ENCODE measurements at regions not wholly inside any gene's neighbourhood (a gene's known extent, or its start where the extent isn't known, plus 50 kb on each side); places are given as distances from the start of the nearest gene placed in this dataset.

- Histone ChIP-seq H3K36me3 (no peaks in the 10 kb centered on the region), H3K4me3 (no peak overlapping the region), H3K27ac (no peak overlapping the region), H3K9me3 (no peaks in the 10 kb centered on the region), H3K27me3 (no peaks in the 10 kb centered on the region), H3K4me1 (no peaks in the 10 kb centered on the region)
- DNase-seq (ENCODE audit: extremely low spot score in 2 of 2): peak in 1 of 2 donors; percentile 67
- intact Hi-C loops (cut with DNase I): no loop called here
- TF ChIP-seq POLR2A (IDR thresholded peaks at IDR 0.05) (no peak), POLR2AphosphoS5 (IDR thresholded peaks at IDR 0.05; ENCODE audit: insufficient read depth in 1 of 2, low read depth in 1 of 2) (no peak), CTCF (IDR thresholded peaks at IDR 0.05) (no peak)
These were observed 443.6 kb upstream of the CDH5 start for GRCh38 chr16:65922923-65923322.

- intact Hi-C loops (cut with DNase I): no loop called here
- peak in 1 of 2 donors; percentile 22 for DNase-seq (ENCODE audit: extremely low spot score in 2 of 2)
- Histone ChIP-seq H3K27ac (no peak overlapping the region), H3K9me3 (no peaks in the 10 kb centered on the region), H3K27me3 (no peaks in the 10 kb centered on the region), H3K36me3 (no peaks in the 10 kb centered on the region), H3K4me1 (no peaks in the 10 kb centered on the region), H3K4me3 (no peak overlapping the region)
- TF ChIP-seq POLR2A (IDR thresholded peaks at IDR 0.05) (no peak), POLR2AphosphoS5 (IDR thresholded peaks at IDR 0.05; ENCODE audit: insufficient read depth in 1 of 2, low read depth in 1 of 2) (no peak), CTCF (IDR thresholded peaks at IDR 0.05) (no peak)
These were observed 446.5 kb upstream of the CDH5 start for GRCh38 chr16:65919986-65920376.

GRCh38 chr16:65919145-65919985 is 447.1 kb upstream of the CDH5 start:
- H3K9me3 ChIP-seq: no peaks in the 10 kb centered on the region
- H3K4me3 ChIP-seq: no peak overlapping the region
- H3K27me3 ChIP-seq: no peaks in the 10 kb centered on the region
- H3K4me1 ChIP-seq: no peaks in the 10 kb centered on the region
- H3K27ac ChIP-seq: no peak overlapping the region
- H3K36me3 ChIP-seq: no peaks in the 10 kb centered on the region
- TF ChIP-seq POLR2AphosphoS5 (IDR thresholded peaks at IDR 0.05; ENCODE audit: insufficient read depth in 1 of 2, low read depth in 1 of 2) (no peak), CTCF (IDR thresholded peaks at IDR 0.05) (no peak), POLR2A (IDR thresholded peaks at IDR 0.05) (no peak)
- peak in 1 of 2 donors; percentile 47 for DNase-seq (ENCODE audit: extremely low spot score in 2 of 2)
- intact Hi-C loops (cut with DNase I): no loop called here

GRCh38 chr16:65917466-65917865 is 449.0 kb upstream of the CDH5 start:
- no peaks in the 10 kb centered on the region for H3K27me3 ChIP-seq
- no peak for TF ChIP-seq POLR2A (IDR thresholded peaks at IDR 0.05)
- TF ChIP-seq POLR2AphosphoS5 (IDR thresholded peaks at IDR 0.05; ENCODE audit: insufficient read depth in 1 of 2, low read depth in 1 of 2): no peak
- no peak for TF ChIP-seq CTCF (IDR thresholded peaks at IDR 0.05)
- H3K9me3 ChIP-seq: no peaks in the 10 kb centered on the region
- H3K4me1 ChIP-seq: no peaks in the 10 kb centered on the region
- DNase-seq (ENCODE audit: extremely low spot score in 2 of 2): peak in 1 of 2 donors; percentile 58
- intact Hi-C loops (cut with DNase I): no loop called here
- H3K27ac ChIP-seq: no peak overlapping the region
- H3K4me3 ChIP-seq: no peak overlapping the region
- no peaks in the 10 kb centered on the region for H3K36me3 ChIP-seq

- Histone ChIP-seq H3K27me3 (no peaks in the 10 kb centered on the region), H3K27ac (no peak overlapping the region), H3K4me3 (no peak overlapping the region), H3K9me3 (no peaks in the 10 kb centered on the region), H3K36me3 (no peaks in the 10 kb centered on the region), H3K4me1 (no peaks in the 10 kb centered on the region)
- intact Hi-C loops (cut with DNase I): no loop called here
- TF ChIP-seq CTCF (IDR thresholded peaks at IDR 0.05) (no peak), POLR2A (IDR thresholded peaks at IDR 0.05) (no peak)
- DNase-seq (ENCODE audit: extremely low spot score in 2 of 2): peak in 1 of 2 donors; percentile 20
These were observed 449.5 kb upstream of the CDH5 start for GRCh38 chr16:65916995-65917394.
